SKM-1 treated with dmso at 0.1 percent for 144 hours (cell line): ENCODE measurements at regions not wholly inside any gene's neighbourhood (a gene's known extent, or its start where the extent isn't known, plus 50 kb on each side); places are given as distances from the start of the nearest gene placed in this dataset.

ENCODE experiments used
- DNase-seq: peaks from one replicate; lab custom pipeline; 2025; ENCODE audit not compliant: unreplicated experiment; lab: John Stamatoyannopoulos, UW

- DNase-seq, result no peak
Measured at GRCh38 chr4:155564880-155565279, 101.8 kb upstream of the GUCY1A1 start.

- no peak for DNase-seq
Measured at GRCh38 chr4:155564086-155564485, 102.6 kb upstream of the GUCY1A1 start.

- no peak for DNase-seq
Measured at GRCh38 chr4:155559915-155560314, 106.7 kb upstream of the GUCY1A1 start.

DNA sequence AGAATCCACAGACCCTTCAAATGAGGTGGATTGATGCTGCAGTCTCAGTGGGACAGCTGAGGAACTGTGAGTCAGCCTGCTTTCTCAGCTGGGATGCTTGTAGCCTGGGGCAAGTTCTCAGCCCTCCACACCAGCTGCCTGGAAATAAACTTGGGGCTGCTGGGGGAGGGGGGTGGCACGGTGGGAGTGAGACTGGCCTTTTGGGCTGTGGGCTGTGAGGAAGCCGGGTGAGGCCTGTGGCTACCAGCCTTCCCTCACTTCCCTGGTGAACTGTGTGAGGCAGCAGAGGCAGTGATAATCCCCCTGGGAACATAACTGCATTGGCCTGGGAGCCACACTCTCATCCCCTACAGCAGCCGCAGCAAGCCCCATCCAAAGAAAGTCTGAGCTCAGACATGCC, 114.5 kb upstream of the GUCY1A1 start:
- no peak for DNase-seq

GRCh38 chr4:155548173-155548572, 118.5 kb upstream of the GUCY1A1 start:
- DNase-seq, result no peak

DNA sequence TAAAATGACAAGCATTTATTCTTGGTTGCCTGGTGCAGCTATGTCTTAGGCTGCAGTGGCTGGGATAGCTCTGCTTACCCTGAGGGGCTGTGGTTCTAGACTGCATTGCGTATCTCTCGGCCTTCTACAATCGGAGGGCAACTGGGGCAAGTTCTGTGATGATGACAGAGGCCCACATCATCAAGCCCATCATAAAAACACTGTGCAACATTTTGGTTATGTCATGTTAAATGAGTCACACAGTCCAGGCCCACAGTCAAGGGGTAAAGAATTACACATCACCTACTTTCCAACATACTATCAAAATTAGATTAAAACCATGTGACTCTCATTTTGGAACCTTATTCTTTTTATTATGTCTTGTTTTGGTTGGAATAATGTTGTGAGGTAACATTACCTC, 120.2 kb upstream of the GUCY1A1 start:
- no peak for DNase-seq

DNA sequence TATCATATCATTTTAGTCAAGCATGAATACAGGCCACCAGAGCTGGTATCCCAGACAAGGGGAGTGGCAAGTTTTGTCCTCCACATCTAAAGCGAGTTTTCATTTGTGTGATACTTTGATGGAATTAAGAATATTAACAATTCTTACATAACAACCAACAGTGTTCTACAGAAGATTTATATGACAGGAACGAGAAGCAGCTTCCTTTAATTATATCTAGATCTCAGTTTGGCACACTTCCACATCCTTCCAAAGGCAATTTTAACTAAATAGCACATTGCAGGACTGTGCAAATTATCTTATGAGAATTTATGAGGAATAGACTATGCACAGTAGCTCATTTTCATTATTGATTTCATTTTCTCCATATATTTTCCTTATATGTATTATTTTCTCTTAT, 121.2 kb upstream of the GUCY1A1 start:
- no peak for DNase-seq

GRCh38 chr4:155544547-155544946, 122.1 kb upstream of the GUCY1A1 start:
- no peak for DNase-seq

DNA sequence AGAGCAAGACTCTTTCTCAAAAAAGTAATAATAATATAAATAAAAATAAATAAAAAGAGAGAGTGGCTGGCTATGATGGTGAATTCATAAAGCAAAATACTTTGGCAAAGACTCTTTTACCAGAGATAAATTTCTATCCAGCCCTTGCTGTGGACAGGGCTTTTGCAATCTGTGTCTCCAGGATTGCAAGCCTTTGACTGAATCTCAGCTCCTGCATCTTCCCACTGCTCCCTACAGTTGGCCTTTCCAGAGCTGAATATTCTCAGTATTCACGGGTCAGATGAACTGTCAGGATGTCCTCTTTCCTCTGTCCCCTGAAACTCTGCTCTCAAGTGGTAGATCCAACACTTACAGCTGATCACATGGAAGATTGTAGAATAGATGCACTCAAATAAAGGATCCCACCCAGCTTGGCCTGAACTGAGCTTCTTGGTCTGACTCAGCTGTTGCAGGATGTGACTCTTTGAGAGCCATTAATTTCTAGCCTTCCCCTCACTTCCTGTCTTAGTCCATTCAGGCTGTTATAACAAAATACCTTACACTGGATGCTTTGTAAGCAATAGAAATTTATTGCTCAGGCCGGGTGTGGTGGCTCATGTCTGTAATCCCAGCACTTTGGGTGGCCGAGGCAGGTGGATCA, 123.4 kb upstream of the GUCY1A1 start:
- no peak for DNase-seq

DNA sequence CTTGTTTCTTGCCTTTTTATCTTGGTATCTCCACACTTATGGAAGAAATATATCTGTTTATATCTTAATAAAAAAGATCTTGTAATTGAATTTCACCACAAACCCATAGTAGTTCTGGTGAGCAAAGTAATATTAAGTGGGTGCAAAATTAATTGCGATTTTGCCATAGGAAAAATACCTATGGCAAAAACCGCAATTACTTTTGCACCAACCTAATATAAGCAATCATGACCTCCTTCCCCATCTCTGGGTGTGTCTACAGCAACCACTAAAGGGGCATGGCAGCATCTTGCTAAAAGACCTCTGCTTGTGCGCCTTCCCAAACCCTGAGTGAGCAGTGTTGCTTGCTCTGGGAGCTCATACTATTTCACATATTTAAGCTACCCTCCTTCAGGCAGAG, 124.2 kb upstream of the GUCY1A1 start:
- no peak for DNase-seq

- DNase-seq, result no peak
Measured at GRCh38 chr4:155541716-155542115, 124.9 kb upstream of the GUCY1A1 start.

DNA sequence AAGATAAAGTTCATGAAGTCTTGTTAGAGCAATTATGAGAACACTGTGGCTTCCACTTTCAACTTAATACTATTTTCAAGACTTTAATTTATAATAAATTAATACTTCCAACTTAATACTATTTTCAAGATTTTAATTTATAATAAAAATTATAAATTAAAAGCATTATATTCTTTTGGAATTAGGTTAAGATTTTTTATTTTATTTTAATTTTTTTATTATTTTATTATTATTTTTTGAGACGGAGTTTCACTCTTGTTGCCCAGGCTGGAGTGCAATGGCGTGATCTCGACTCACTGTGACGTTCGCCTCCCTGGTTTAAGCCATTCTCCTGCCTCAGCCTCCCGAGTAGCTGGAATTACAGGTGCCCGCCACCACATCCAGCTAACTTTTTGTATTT, 126.0 kb upstream of the GUCY1A1 start:
- DNase-seq, result no peak

GRCh38 chr4:155539746-155540145, 126.9 kb upstream of the GUCY1A1 start:
- DNase-seq, result no peak

DNA sequence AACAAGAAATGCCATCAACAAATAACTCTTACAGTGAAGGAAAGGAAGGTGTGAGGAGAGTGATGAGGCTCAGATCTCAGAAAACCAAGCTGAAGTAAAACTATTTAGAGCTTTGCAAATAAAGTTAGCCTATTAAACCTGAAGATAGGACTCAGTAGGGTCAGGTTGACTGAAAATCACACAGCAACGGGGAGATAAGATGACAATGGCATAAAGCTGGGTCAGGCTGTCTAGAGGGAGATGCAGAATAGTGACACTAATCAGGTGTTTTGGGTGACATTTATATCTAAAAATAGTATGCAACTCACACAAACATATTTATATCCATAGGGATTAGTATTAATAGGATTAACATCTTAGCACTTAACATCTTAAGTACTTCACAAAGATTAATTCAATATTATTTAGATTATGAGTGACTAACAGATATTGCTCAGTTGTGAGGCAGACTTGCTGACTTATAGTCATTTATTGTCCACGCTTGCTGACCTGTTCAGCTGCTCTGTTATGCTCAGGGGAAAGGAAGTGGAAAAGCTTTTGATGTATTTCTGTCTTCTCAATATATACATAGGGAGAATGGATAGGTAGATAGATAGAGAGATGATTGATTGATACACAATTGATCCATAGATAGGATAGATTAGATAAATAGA, 130.7 kb upstream of the GUCY1A1 start:
- DNase-seq, result no peak

DNA sequence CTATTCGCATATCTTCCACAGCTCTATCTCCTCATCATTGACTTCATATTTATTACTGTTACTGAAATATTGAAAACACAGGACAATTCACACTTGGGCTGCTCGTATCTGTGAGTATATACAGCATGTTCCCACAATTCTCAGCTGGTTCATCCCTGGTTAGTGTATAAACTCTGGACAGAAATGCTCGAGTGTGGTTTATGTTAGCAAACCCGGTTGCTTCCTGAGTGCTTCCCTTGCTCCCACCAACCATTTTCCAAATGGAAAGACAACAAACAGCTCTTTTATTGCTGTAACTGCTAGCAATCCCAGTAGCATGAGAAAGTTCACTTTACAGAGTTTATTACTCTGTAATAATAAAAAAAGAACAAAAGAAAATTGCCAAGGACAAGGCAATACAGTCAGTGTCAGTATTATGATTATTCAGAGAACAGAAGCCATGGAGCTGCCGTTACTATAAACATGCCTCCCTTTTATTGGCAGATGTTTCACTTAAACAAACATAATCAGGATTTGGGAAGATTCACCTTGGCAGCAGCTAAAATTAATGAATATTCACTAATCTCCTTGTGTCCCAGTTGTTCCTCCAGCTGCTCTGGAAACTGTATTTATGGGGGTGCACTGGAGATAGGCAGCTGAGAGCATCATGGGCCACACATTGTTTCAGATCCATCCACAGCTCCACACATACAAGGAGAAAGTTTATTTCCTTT, 134.1 kb upstream of the GUCY1A1 start:
- DNase-seq, result no peak

GRCh38 chr4:155530857-155531256, 135.8 kb upstream of the GUCY1A1 start:
- no peak for DNase-seq

DNA sequence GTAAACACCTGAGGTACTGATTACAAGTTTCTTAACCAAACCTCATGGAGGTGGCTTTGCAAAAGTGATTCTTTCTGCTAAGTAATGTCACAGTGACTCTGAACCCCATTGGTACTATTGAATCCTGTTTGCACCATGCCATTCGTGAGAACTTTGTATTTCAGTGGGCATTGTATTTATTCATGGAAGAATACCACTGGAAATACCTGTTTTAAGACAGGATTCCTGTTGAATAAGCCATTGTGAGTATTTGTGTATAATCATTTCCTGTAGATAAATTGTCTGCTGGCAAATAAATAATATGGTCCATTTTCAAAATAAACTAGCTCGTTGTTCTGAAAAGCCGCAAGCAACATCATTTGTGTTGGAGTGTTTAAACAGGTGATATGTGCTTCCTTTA, 136.4 kb upstream of the GUCY1A1 start:
- DNase-seq, result no peak

DNA sequence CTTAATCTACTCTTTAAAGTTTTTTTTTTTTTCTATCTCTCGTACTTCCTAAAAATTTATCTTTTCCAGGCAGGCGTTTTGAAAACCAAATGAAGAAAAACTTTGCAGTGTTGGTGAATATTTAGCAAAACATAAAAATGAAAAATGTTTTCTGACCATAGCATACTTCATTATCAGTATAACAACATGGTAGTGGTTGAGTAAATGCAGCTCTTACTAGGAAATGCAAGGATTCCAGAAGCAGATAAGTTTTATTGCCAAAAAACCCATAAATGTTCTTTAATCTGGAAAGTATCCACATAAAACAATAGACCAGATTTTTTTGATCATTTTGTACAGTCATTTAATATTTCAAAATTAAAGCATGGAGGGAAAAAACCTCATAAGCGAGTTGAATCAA, 136.9 kb upstream of the GUCY1A1 start:
- DNase-seq, result no peak

DNA sequence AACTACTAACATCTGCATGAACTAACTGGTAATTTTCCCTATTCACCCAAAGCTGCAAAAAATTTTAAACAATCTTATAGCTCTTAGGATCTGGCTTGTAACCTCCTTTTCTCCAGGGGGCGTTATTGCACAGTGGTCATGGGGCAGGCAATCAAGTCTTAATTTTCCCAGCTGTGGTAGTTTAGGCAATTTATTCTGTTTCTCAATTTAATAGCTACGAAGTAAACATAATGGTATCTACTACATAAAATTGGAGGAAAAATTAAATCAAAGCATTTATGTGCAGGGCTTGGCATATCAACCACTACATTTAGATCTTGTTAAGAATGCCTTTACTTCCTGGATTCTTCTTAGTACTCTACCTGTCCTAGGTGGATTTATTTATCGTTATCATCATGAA, 137.4 kb upstream of the GUCY1A1 start:
- DNase-seq, result no peak

DNA sequence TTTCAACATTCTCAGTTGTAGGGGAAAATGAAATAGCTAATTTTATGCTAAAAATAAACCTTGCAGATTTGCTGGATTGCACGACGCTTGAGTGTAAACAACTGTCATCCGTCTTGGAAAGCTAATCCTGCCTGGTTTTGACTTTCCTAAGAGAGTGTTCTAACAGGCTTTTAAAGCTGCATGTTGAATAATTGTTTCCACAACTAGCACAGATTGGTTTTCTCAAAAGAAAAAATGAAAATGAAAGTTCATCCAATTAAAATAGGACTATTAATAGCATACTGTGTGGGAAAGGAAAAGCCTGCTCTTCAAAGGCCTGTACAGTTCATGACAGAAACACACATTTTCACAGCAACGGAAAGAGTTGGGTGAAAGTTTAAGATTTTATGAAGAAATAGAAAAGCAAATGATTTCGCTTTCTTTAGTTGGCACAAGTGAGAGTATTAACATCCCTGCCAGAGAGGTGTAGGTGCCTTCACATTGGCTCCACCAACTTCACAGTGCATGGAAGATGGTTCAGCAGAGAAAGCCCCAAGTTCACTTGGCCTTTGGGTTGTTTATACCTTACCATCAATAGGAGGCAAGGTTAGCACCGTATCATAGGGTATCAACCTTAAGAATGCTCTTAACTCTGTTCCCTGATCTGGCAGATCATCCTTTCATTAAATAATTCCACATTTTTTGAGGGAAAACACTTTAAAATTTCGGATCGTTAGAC, 140.0 kb upstream of the GUCY1A1 start:
- DNase-seq, result no peak

DNA sequence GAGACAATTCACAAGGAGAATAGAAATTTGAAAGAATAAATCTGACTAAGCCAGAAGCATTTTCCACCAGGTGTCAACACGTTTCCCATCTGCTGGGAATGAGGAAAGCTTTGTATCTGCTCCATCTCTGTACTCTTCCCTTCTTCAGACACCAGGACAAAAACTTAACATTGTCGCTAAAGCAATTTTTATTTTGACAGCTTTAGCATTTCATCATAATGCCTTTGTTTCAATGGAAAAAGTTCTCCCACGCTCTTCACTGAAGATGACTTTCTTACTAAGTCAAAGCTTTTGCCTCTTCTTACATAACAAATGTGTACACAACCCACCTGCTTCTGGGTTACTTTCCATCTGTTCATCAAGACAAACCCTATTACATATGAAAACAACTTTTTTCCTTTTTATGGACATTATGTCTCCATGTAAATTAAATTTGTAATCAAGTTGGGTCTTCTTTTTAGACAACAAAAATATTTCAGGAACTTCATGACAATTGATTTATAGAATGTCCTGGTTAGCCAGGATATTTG, 141.7 kb upstream of the GUCY1A1 start:
- DNase-seq, result no peak

DNA sequence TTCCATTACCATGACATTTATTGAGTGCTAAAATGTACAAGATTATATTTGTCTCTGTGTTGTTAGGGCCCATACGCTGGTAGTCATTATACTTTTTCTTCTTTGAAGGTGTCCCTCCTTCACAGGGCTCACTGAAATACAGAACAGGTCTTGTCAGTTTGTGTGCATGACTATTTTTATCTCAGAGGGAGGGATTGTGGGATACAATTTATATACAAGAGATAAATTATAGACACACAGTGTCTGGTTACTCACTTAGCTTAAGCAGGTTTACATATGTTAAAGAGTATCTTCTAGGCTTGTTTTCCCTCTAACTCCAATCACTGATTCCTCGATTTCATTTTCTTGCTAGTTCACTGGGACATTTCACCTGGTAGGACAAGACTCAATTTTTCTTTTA, 143.3 kb upstream of the GUCY1A1 start:
- DNase-seq, result no peak
